ENCODE measurements at regions not wholly inside any gene's neighbourhood (a gene's known extent, or its start where the extent isn't known, plus 50 kb on each side); places are given as distances from the start of the nearest gene placed in this dataset.

GRCh38 chr4:184968366-184968765, 49.9 kb upstream of the HELT start:
- no peak for TF ChIP-seq CTCF (IDR thresholded peaks at IDR 0.05; ENCODE audit: low read depth, low read length)
- no peak for TF ChIP-seq EZH2phosphoT487 (IDR thresholded peaks at IDR 0.05; ENCODE audit: low read depth)

All from OCI-LY3 (cell line).